Trophoblast cell (in vitro differentiated cells and primary cell): ENCODE measurements at regions not wholly inside any gene's neighbourhood (a gene's known extent, or its start where the extent isn't known, plus 50 kb on each side); places are given as distances from the start of the nearest gene placed in this dataset.

Experiments
- DNase-seq, 2 donors: peaks; one replicate each; pipeline ENCODE4 v3.0.0-alpha.2; 2016
- H2AFZ ChIP-seq: 2 replicates; pipeline ENCODE4 v1.6.1; 2013; ENCODE audit warnings: low read length, moderate library complexity, mild to moderate bottlenecking; ENCODE audit not compliant: insufficient read depth, poor library complexity
- H2AK5ac ChIP-seq: 2 replicates; pipeline ENCODE4 v1.6.1; 2013; ENCODE audit warnings: mild to moderate bottlenecking, low read length
- H2BK120ac ChIP-seq: 2 replicates; pipeline ENCODE4 v1.6.1; 2013; ENCODE audit warnings: low read length, mild to moderate bottlenecking, moderate library complexity; ENCODE audit not compliant: insufficient read depth, poor library complexity
- H2BK12ac ChIP-seq: 2 replicates; pipeline ENCODE4 v1.6.1; 2013; ENCODE audit warnings: mild to moderate bottlenecking, low read length, moderate library complexity
- H2BK5ac ChIP-seq: 2 replicates; pipeline ENCODE4 v1.6.1; 2013; ENCODE audit warnings: low read length, low read depth, moderate library complexity, mild to moderate bottlenecking; ENCODE audit not compliant: poor library complexity
- H3K14ac ChIP-seq: 2 replicates; pipeline ENCODE4 v1.6.1; 2013; ENCODE audit warnings: mild to moderate bottlenecking, low read length
- H3K18ac ChIP-seq: 2 replicates; pipeline ENCODE4 v1.6.1; 2013; ENCODE audit warnings: mild to moderate bottlenecking, low read length
- H3K23ac ChIP-seq: 2 replicates; pipeline ENCODE4 v1.6.1; 2013; ENCODE audit warnings: low read length
- H3K27ac ChIP-seq: 2 replicates; pipeline ENCODE4 v1.5.1; 2013; ENCODE audit warnings: low read depth, mild to moderate bottlenecking, inconsistent platforms, low read length, moderate library complexity
- H3K27me3 ChIP-seq: 2 replicates; pipeline ENCODE4 v1.6.1; 2013; ENCODE audit warnings: inconsistent platforms, mild to moderate bottlenecking, low read length, moderate library complexity; ENCODE audit not compliant: insufficient read depth
- H3K36me3 ChIP-seq, 2 experiments: 1 replicate in 1 of 2; 2 replicates in 1 of 2; pipeline ENCODE4 v1.6.1; 2013; ENCODE audit warnings: low read length in 2 of 2, mild to moderate bottlenecking in 2 of 2, moderate library complexity in 1 of 2; ENCODE audit not compliant: insufficient read depth in 2 of 2, control insufficient read depth in 1 of 2
- H3K4ac ChIP-seq: 2 replicates; pipeline ENCODE4 v1.6.1; 2013; ENCODE audit warnings: low read depth, mild to moderate bottlenecking, low read length, moderate library complexity
- H3K4me1 ChIP-seq, 2 experiments: 1 replicate in 1 of 2; 2 replicates in 1 of 2; pipeline ENCODE4 v1.6.1; 2013; ENCODE audit warnings: low read length in 2 of 2, mild to moderate bottlenecking in 2 of 2, moderate library complexity in 1 of 2; ENCODE audit not compliant: insufficient read depth in 2 of 2, control insufficient read depth in 1 of 2
- H3K4me2 ChIP-seq: 2 replicates; pipeline ENCODE4 v1.6.1; 2013; ENCODE audit warnings: inconsistent platforms, mild to moderate bottlenecking, low read length, moderate library complexity
- H3K4me3 ChIP-seq: 2 replicates; pipeline ENCODE4 v1.5.1; 2013; ENCODE audit warnings: mild to moderate bottlenecking, low read depth, low read length, inconsistent platforms
- H3K79me1 ChIP-seq: one replicate; pipeline ENCODE4 v1.6.1; 2013; ENCODE audit warnings: low read length
- H3K79me2 ChIP-seq: 2 replicates; pipeline ENCODE4 v1.6.1; 2013; ENCODE audit warnings: low read length, mild to moderate bottlenecking; ENCODE audit not compliant: control insufficient read depth, insufficient read depth, poor library complexity
- H3K9ac ChIP-seq: 2 replicates; pipeline ENCODE4 v1.6.1; 2013; ENCODE audit warnings: mild to moderate bottlenecking, low read length
- H3K9me3 ChIP-seq: 2 replicates; pipeline ENCODE4 v1.6.1; 2013; ENCODE audit warnings: low read depth, mild to moderate bottlenecking, control low read depth, inconsistent platforms, low read length; ENCODE audit not compliant: insufficient read depth
- H4K12ac ChIP-seq: 2 replicates; pipeline ENCODE4 v1.6.1; 2013; ENCODE audit warnings: low read depth, mild to moderate bottlenecking, low read length, moderate library complexity
- H4K8ac ChIP-seq: 2 replicates; pipeline ENCODE4 v1.6.1; 2013; ENCODE audit warnings: low read depth, mild to moderate bottlenecking, low read length, moderate library complexity
- H4K91ac ChIP-seq: one replicate; pipeline ENCODE4 v1.6.1; 2013; ENCODE audit warnings: low read depth, mild to moderate bottlenecking, low read length, moderate library complexity
- WGBS: extraction: QIAGEN DNeasy Blood & Tissue Kit; methylation state at CpG from one replicate; pipeline ENCODE4 v1.1.7; 2013; ENCODE audit warnings: missing lambda C conversion rate; ENCODE audit not compliant: insufficient read length, insufficient coverage; ENCODE audit errors: extremely low coverage; 5-methylcytosine and 5-hydroxymethylcytosine counted together

GRCh38 chr16:60432472-60432871 is 1603.8 kb downstream of the CDH8 start:
- no peak overlapping the region for H3K14ac ChIP-seq
- H3K4ac ChIP-seq: no peak overlapping the region
- no peak overlapping the region for H4K8ac ChIP-seq
- H3K23ac ChIP-seq: no peak overlapping the region
- H3K4me2 ChIP-seq: no peak overlapping the region
- peak in 1 of 2 donors; percentile 2 for DNase-seq
- H3K27me3 ChIP-seq: no peaks in the 10 kb centered on the region
- no peak overlapping the region for H3K9ac ChIP-seq
- H3K4me1 ChIP-seq: no peaks in the 10 kb centered on the region
- no peaks in the 10 kb centered on the region for H3K36me3 ChIP-seq
- no peak overlapping the region for H2AK5ac ChIP-seq
- H3K9me3 ChIP-seq: no peaks in the 10 kb centered on the region
- H3K79me2 ChIP-seq: no peaks in the 10 kb centered on the region
- no peak overlapping the region for H4K91ac ChIP-seq
- no peak overlapping the region for H2BK120ac ChIP-seq
- no peak overlapping the region for H3K18ac ChIP-seq
- H3K27ac ChIP-seq: no peak overlapping the region
- H3K79me1 ChIP-seq: no peaks in the 10 kb centered on the region
- no peak overlapping the region for H3K4me3 ChIP-seq
- no peak overlapping the region for H2BK5ac ChIP-seq
- H2BK12ac ChIP-seq: no peak overlapping the region
- H2AFZ ChIP-seq: no peak overlapping the region
- H4K12ac ChIP-seq: no peak overlapping the region

DNA sequence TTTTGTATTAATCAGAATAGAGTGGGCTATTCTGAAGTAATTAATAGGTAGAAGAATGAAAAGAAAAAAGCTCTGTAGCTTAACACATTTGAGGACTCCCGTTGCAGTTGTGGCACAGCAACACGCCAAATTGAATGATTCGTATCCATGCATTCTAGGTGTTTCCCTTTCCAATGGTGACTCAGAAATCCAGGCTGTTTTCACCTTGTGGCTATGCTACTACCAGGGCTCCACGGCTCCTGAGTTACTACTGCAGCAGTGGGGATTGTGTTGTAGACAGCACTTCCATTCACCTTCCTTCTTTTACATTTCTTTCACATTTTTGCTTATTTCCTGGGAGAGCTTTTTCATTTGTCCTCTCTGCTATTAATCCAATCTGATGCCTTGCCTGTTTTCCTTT is 1616.4 kb downstream of the CDH8 start:
- no peak overlapping the region for H2AFZ ChIP-seq
- H3K79me2 ChIP-seq: no peaks in the 10 kb centered on the region
- H3K9ac ChIP-seq: no peak overlapping the region
- H3K14ac ChIP-seq: no peak overlapping the region
- no peaks in the 10 kb centered on the region for H3K36me3 ChIP-seq
- no peaks in the 10 kb centered on the region for H3K9me3 ChIP-seq
- H3K23ac ChIP-seq: no peak overlapping the region
- H2BK120ac ChIP-seq: no peak overlapping the region
- no peak overlapping the region for H3K27ac ChIP-seq
- no peak overlapping the region for H3K4me2 ChIP-seq
- no peak overlapping the region for H4K12ac ChIP-seq
- H2BK5ac ChIP-seq: no peak overlapping the region
- no peak overlapping the region for H2AK5ac ChIP-seq
- H4K8ac ChIP-seq: no peak overlapping the region
- H3K4me1 ChIP-seq: no peaks in the 10 kb centered on the region
- H3K79me1 ChIP-seq: no peaks in the 10 kb centered on the region
- no peak overlapping the region for H4K91ac ChIP-seq
- H3K4ac ChIP-seq: no peak overlapping the region
- WGBS: no CpG with 5 or more reads among the region's 4 CpGs
- H2BK12ac ChIP-seq: no peak overlapping the region
- no peak for DNase-seq
- H3K27me3 ChIP-seq: no peaks in the 10 kb centered on the region
- no peak overlapping the region for H3K4me3 ChIP-seq
- H3K18ac ChIP-seq: no peak overlapping the region

DNA sequence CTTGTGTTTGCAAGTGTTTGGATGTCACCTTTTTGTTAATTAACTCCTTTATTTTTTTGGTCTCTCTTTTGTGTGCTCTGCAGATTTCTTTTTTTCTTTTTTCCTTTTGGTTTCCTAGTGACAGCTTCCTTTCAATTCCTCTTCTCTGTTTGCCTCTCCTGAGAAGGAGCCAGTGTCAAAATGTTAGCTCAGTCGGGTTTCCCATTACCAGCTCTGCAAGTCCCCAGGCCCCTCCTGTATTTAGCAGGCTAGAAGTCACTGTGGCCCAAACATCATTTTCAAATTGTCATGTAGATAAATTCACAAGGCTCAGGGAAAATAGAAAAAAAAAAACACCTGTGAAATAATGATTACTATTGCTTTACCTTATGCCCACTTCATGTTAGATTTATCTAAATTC is 1621.6 kb downstream of the CDH8 start:
- Histone ChIP-seq H2BK12ac (no peak overlapping the region), H2AK5ac (no peak overlapping the region), H2AFZ (no peak overlapping the region), H3K9ac (no peak overlapping the region), H3K79me2 (no peaks in the 10 kb centered on the region), H4K8ac (no peak overlapping the region), H4K91ac (no peak overlapping the region), H3K23ac (no peak overlapping the region), H4K12ac (no peak overlapping the region), H3K18ac (no peak overlapping the region), H3K27me3 (no peaks in the 10 kb centered on the region), H3K4me2 (no peak overlapping the region), H3K36me3 (no peaks in the 10 kb centered on the region), H3K27ac (no peak overlapping the region), H3K4ac (no peak overlapping the region), H3K9me3 (no peaks in the 10 kb centered on the region), H2BK5ac (no peak overlapping the region), H3K4me3 (no peak overlapping the region), H3K14ac (no peak overlapping the region), H2BK120ac (no peak overlapping the region), H3K79me1 (no peaks in the 10 kb centered on the region), H3K4me1 (no peaks in the 10 kb centered on the region)
- no CpG with 5 or more reads among the region's 1 CpG for WGBS
- no peak for DNase-seq

- Histone ChIP-seq H4K8ac (no peak overlapping the region), H2AFZ (no peak overlapping the region), H3K9ac (no peak overlapping the region), H3K4me2 (no peak overlapping the region), H2BK5ac (no peak overlapping the region), H4K91ac (no peak overlapping the region), H3K79me2 (no peaks in the 10 kb centered on the region), H3K4me1 (no peaks in the 10 kb centered on the region), H3K18ac (no peak overlapping the region), H3K36me3 (no peaks in the 10 kb centered on the region), H3K27ac (no peak overlapping the region), H3K4me3 (no peak overlapping the region), H3K79me1 (no peaks in the 10 kb centered on the region), H4K12ac (no peak overlapping the region), H2BK120ac (no peak overlapping the region), H3K4ac (no peak overlapping the region), H3K23ac (no peak overlapping the region), H3K9me3 (no peaks in the 10 kb centered on the region), H3K14ac (no peak overlapping the region), H2BK12ac (no peak overlapping the region), H2AK5ac (no peak overlapping the region), H3K27me3 (no peaks in the 10 kb centered on the region)
- no peak for DNase-seq
- WGBS: no CpG with 5 or more reads among the region's 2 CpGs
Observed at GRCh38 chr16:60413969-60414368, 1622.3 kb downstream of the CDH8 start.

GRCh38 chr16:60407606-60408005 is 1628.6 kb downstream of the CDH8 start:
- H2AK5ac ChIP-seq: no peak overlapping the region
- no peak overlapping the region for H3K23ac ChIP-seq
- H2AFZ ChIP-seq: no peak overlapping the region
- no peak overlapping the region for H3K4me3 ChIP-seq
- no peak overlapping the region for H4K8ac ChIP-seq
- H3K9me3 ChIP-seq: no peaks in the 10 kb centered on the region
- H3K4me2 ChIP-seq: no peak overlapping the region
- no peak overlapping the region for H3K14ac ChIP-seq
- H3K36me3 ChIP-seq: no peaks in the 10 kb centered on the region
- no peak overlapping the region for H2BK120ac ChIP-seq
- no peaks in the 10 kb centered on the region for H3K79me1 ChIP-seq
- H3K18ac ChIP-seq: no peak overlapping the region
- H4K91ac ChIP-seq: no peak overlapping the region
- H3K4ac ChIP-seq: no peak overlapping the region
- H3K27ac ChIP-seq: no peak overlapping the region
- no CpG with 5 or more reads among the region's 2 CpGs for WGBS
- no peaks in the 10 kb centered on the region for H3K4me1 ChIP-seq
- H2BK12ac ChIP-seq: no peak overlapping the region
- H3K79me2 ChIP-seq: no peaks in the 10 kb centered on the region
- no peak overlapping the region for H2BK5ac ChIP-seq
- no peak overlapping the region for H3K9ac ChIP-seq
- H4K12ac ChIP-seq: no peak overlapping the region
- DNase-seq: no peak
- no peaks in the 10 kb centered on the region for H3K27me3 ChIP-seq
